Astrocyte (in vitro differentiated cells and primary cell): ENCODE measurements at regions not wholly inside any gene's neighbourhood (a gene's known extent, or its start where the extent isn't known, plus 50 kb on each side); places are given as distances from the start of the nearest gene placed in this dataset.

Source experiments
- CTCF ChIP-seq: IDR thresholded peaks from 2 replicates; pipeline ENCODE4 v1.5.1; 2011; ENCODE audit warnings: low read depth, mild to moderate bottlenecking, inconsistent platforms, low read length, moderate library complexity; ENCODE audit not compliant: insufficient read depth
- EZH2 ChIP-seq: IDR thresholded peaks from 2 replicates; pipeline ENCODE4 v1.6.1; 2012; ENCODE audit warnings: mild to moderate bottlenecking, low read length, inconsistent platforms; ENCODE audit not compliant: insufficient read depth

GRCh38 chr9:82565188-82565969 lies 497.6 kb downstream of the RASEF start:
- TF ChIP-seq CTCF (no peak), EZH2 (no peak)
